GM19463 (cell line): ENCODE measurements at regions not wholly inside any gene's neighbourhood (a gene's known extent, or its start where the extent isn't known, plus 50 kb on each side); places are given as distances from the start of the nearest gene placed in this dataset.
"Not testable (repeated sequence)": the region's sequence is repeated elsewhere in the genome, so short reads cannot be mapped to it uniquely, and the experiment has no call there.

ENCODE experiments used
- ATAC-seq: cut with Tn5 transposase; IDR thresholded peaks from one replicate; pipeline ENCODE4 v1.9.1; 2021; ENCODE audit warnings: mild to moderate bottlenecking, moderate library complexity; ENCODE audit not compliant: unreplicated experiment

- not testable (repeated sequence) for ATAC-seq
Observed at GRCh38 chr16:16610389-16610967, 231.5 kb downstream of the NPIPA7 start.

- ATAC-seq = not testable (repeated sequence)
Observed at GRCh38 chr16:16613212-16613611, 234.3 kb downstream of the NPIPA7 start.

- not testable (repeated sequence) for ATAC-seq
Observed at GRCh38 chr16:16614484-16614883, 235.5 kb downstream of the NPIPA7 start.

GRCh38 chr16:16618963-16619465 lies 240.1 kb downstream of the NPIPA7 start:
- ATAC-seq = not testable (repeated sequence)

- not testable (repeated sequence) for ATAC-seq
Observed at GRCh38 chr16:16624367-16624766, 245.4 kb downstream of the NPIPA7 start.

GRCh38 chr16:16625140-16625539 lies 246.2 kb downstream of the NPIPA7 start:
- ATAC-seq = not testable (repeated sequence)

- ATAC-seq = not testable (repeated sequence)
Observed at GRCh38 chr16:16627865-16628264, 248.9 kb downstream of the NPIPA7 start.

GRCh38 chr16:16638231-16638630 lies 259.3 kb downstream of the NPIPA7 start:
- ATAC-seq = not testable (repeated sequence)

GRCh38 chr16:16638714-16639113 lies 259.8 kb downstream of the NPIPA7 start:
- ATAC-seq = not testable (repeated sequence)

- ATAC-seq = not testable (repeated sequence)
Observed at GRCh38 chr16:16643828-16644227, 264.9 kb downstream of the NPIPA7 start.

GRCh38 chr16:16648002-16648401 lies 269.1 kb downstream of the NPIPA7 start:
- not testable (repeated sequence) for ATAC-seq

- not testable (repeated sequence) for ATAC-seq
Observed at GRCh38 chr16:16672180-16672812, 293.4 kb downstream of the NPIPA7 start.

GRCh38 chr16:16674820-16675219 lies 295.9 kb downstream of the NPIPA7 start:
- ATAC-seq = not testable (repeated sequence)

- ATAC-seq = not testable (repeated sequence)
Observed at GRCh38 chr16:16721849-16722248, 342.9 kb downstream of the NPIPA7 start.

GRCh38 chr16:16722666-16723065 lies 343.7 kb downstream of the NPIPA7 start:
- ATAC-seq = not testable (repeated sequence)

- ATAC-seq = not testable (repeated sequence)
Observed at GRCh38 chr16:16723819-16724519, 345.0 kb downstream of the NPIPA7 start.

GRCh38 chr16:16727048-16727447 lies 348.1 kb downstream of the NPIPA7 start:
- not testable (repeated sequence) for ATAC-seq

- not testable (repeated sequence) for ATAC-seq
Observed at GRCh38 chr16:16742573-16742972, 363.6 kb downstream of the NPIPA7 start.

GRCh38 chr16:16754992-16755667 lies 376.2 kb downstream of the NPIPA7 start:
- ATAC-seq = not testable (repeated sequence)

GRCh38 chr16:16763449-16763848 lies 384.5 kb downstream of the NPIPA7 start:
- no peak for ATAC-seq

- not testable (repeated sequence) for ATAC-seq
Observed at GRCh38 chr16:16770717-16771116, 391.8 kb downstream of the NPIPA7 start.
